DMS53 treated with DMSO at 0.1 percent for 48 hours (cell line): ENCODE measurements at regions not wholly inside any gene's neighbourhood (a gene's known extent, or its start where the extent isn't known, plus 50 kb on each side); places are given as distances from the start of the nearest gene placed in this dataset.

ENCODE experiments used
- DNase-seq: peaks from one replicate; lab custom pipeline; 2025; ENCODE audit not compliant: unreplicated experiment; lab: John Stamatoyannopoulos, UW

DNA sequence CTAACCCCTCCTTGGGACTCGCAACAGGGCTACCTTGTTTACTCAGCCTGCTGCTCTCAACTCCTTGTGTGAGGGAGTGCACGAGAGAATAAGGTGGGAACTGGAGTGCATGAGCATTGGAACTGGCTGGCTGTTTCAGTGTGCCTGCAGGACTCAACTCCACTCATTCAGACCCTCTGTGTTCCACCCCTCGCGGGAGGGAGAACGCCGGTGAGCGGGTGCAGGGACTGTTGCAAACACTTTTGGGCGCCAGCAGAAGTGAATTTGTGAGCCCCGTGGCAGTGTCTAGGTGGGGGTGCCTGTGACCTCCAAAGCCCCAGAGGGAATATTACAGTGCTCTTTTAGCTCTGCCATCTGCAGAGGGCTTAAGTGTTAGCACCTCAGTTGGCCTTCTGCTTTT, 1978.3 kb upstream of the PIK3C3 start:
- DNase-seq, result no peak

DNA sequence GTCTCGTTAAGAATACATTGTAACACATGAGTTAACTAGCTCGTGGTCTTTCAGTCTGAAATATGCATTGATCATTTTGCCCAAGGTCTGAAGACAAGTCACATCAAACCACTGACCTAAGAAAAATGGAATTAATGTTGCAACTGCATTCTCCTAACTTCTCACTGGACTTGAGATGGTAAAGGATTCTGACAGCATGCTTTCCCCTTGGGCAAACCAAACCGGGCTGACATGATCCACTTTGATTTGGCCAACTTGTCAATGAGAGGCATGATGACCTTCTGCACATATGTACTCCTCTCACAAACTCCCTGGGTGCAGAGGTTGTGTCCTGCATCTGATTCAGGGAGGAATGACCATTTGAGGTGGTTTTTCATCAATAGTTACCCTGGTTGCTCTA, 1982.5 kb upstream of the PIK3C3 start:
- no peak for DNase-seq

DNA sequence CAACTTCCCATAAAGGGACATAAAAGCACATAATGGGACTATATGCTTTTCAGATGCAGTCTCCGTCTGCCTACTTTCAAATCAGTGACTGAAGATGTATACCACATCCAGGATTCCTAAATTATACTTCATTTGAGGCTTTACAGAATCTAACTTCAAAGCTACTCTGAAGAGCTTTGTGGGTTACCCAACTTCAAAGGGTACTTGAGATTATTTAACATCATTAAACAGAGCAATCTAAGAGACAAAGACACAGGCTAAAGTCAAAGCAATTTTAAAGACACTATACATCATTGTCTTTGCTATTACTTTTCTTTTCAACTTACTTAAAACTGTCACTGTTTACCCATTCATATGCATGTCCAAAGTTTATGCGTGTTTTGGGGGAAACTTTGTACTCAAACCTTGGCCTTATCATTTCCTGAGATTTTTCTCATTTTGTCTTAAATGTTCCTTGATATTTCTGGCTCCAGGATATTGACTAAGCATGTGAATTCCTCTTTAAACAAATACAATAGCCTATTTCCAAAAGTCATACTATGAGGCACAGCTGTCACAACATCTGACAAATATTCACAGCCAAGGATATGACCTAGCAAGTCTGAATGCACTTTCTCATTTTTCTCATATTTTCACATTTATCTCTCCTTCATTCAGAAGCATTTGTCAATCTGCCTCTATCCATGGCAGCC, 1985.1 kb upstream of the PIK3C3 start:
- no peak for DNase-seq

DNA sequence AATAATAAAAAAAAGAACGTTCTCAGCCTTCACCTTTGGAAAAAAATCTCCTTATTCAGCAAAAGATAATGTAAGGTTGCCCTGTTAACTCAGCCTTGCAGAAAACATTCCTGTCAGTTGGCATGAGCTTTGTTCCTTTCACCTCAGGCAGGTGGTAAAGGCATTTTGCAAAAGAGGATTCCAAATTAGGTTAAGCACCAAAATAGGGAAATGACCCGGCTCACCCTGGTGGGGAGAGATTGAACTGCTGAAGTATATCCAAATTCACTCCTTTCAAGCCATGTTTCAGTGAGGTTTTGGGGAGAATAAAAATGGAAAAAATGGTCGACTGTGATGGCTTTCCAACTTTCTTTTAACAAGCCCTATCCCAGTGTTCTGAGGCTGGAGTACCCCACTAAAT, 1988.8 kb upstream of the PIK3C3 start:
- DNase-seq, result no peak

DNA sequence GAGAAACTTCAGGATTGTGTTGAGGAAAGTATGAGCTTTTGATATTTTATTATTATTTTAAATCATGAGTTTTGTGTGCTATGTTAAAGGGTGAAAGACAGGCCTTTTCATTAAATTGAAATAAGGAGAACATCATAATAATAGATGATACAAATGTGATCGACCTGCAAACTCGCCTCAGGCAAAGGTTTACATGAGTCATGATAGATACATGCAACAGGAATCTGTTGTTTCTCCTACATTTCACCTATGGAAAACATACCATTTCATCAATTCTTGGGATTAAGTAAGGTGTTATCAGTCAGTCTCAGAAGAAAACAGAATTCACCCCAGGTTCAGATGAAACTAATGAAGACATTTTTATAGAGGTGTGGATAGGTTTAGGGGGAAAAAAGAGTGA, 1992.5 kb upstream of the PIK3C3 start:
- DNase-seq, result no peak

DNA sequence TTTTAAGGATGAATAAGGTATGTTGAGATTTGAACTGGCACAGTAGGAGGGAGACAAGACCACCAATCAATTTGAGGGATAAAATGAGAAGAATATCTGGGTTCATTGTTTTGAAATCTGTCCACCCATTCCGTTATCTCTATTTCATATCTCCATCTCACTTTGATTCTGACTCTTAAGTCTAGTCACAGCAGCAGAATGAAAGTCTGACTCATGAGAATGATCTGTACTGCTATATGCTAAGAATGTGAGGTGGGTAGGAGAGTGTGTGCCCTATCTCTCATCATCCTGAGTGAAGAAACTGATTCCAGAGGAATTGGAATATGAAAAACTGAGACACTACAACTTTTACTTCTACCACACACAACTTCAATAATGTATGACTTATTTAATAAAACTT, 1994.5 kb upstream of the PIK3C3 start:
- DNase-seq, result no peak

DNA sequence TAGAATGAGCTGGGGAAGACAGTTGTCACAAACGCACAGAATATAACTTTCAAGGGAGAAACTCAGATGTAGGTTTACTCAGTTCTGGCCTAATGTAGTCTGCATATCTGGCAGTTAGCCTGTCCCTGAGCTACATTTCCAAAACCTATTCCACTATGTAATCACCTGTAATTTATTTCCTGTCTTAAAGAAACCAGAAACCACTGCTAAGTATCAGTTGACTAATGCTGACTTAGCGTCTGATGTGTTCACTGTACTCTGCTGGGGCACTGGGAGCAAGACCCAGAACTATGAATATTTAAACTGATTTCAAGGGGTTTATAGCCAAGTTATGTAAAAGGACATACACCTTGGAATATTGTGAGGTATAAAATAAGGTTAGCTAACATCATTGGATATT, 1995.2 kb upstream of the PIK3C3 start:
- no peak for DNase-seq

DNA sequence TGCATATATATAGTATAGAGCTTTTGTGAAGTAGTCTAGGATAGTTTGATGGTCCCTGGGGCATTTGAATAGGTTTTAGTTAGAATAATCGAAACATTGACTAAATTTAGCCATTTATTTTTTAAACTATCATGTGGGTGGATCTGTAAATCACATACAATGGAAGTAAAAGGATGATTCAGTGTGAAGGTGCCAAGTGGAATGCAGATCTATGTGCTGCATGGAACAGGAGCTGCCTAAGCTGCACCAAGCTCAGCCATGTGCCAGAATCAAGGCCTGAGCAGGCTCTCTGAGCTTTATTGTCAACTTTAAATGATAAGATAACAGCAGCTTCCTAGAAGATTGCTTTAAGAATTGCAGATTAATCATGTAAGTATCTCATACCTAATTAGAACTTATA, 1996.2 kb upstream of the PIK3C3 start:
- DNase-seq, result no peak

DNA sequence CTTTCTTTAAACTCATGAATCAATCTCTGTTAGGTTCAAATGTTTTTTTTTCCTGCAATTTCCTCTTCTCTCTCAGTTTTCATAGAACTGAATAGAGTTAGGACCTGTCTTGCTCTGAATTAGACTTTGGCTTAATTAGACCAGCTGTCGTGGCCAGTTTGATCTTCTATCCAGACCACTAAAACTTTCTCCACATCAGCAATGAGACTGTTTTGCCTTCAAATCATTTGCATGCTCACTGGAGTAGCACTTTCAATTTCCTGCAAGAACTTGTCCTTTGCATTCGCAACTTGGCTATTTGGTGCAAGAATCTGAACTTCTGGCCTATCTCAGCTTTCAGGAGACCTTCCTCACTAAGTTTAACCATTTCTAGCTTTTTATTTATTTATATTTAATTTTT, 2002.2 kb upstream of the PIK3C3 start:
- DNase-seq, result no peak

DNA sequence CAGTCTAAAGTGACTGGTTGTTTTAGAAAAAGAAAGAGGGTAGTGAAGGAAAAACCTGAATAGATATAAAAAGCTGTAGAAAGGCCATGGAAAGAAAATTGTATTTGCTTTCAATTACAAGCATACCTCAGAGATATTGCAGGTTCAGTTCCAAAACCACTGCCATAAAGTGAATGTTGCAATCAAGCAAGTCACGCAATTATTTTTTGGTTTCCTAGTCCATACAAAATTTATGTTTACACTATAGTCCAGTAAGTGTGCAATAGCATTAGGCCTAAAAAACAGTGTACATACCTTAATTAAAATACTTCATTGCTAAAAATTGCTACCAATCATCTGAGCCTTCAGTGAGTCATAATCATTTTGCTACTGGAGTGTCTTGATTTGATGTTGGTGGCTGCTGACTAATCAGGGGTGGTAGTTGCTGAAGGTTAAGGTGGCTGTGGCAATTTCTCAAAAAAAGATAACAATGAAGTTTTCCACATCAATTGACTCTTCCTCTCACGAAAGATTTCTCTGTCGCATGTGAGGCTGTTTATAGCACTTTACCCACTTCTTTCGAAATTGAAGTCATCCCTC, 2003.8 kb upstream of the PIK3C3 start:
- DNase-seq, result no peak

DNA sequence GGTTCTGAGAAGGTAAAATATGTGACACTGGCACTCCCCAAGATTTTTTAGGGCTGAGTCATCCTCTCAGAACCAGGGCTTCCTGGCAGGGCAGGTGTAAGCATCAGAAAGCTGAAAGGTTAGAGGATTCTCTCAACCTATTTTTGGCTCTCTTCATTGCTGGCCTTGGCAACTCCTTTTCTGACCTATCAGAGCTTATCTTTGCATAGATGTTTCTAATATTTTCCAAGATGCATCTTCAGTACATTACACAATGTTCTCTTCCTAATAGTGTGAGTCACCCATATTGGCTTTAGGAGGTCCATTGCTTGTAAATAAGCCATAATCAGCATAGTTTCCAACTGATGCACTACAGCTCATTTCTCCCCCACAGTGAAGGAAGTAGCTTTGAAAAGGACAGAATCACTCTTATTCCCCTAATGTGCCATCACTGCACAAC, 2008.4 kb upstream of the PIK3C3 start:
- peak; percentile 63 for DNase-seq

DNA sequence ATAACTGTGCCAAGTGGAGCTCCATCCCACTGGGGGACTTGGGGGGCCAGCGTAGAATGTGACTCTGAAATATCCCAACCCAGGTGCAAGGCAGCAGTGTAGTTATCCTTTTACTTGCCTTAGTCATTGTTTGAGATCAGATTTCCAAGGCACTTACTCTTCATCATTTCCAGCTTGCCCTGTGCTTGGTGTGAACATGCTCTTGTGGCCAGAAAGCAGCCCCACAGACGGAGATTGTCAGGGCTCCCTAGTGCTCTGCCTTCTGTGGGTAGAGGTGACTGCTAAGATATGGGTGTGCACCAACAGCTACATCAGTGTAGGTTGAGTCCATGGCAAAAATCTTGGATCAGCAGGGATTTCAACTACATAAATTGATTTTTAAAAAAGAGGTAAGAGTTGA, 2010.0 kb upstream of the PIK3C3 start:
- no peak for DNase-seq

DNA sequence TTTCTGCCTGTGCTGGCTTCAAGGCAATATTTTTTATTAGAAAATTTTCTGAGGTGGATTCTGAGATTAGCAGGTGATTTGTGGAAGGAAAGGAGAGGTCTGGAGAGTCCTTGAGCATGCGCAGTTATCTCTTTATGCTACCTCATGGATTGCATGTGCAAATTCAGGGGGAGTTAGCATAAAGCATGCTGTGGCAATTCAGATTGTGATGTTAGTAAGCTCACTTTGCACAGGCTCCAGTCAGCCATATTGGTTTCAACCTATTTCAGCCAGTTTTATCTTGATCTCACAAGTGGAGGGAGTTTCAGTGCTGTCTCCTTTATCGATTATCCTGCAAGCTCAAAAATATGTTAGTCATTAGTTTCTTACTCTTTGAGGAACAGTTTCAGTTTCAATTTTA, 2012.3 kb upstream of the PIK3C3 start:
- DNase-seq, result no peak

DNA sequence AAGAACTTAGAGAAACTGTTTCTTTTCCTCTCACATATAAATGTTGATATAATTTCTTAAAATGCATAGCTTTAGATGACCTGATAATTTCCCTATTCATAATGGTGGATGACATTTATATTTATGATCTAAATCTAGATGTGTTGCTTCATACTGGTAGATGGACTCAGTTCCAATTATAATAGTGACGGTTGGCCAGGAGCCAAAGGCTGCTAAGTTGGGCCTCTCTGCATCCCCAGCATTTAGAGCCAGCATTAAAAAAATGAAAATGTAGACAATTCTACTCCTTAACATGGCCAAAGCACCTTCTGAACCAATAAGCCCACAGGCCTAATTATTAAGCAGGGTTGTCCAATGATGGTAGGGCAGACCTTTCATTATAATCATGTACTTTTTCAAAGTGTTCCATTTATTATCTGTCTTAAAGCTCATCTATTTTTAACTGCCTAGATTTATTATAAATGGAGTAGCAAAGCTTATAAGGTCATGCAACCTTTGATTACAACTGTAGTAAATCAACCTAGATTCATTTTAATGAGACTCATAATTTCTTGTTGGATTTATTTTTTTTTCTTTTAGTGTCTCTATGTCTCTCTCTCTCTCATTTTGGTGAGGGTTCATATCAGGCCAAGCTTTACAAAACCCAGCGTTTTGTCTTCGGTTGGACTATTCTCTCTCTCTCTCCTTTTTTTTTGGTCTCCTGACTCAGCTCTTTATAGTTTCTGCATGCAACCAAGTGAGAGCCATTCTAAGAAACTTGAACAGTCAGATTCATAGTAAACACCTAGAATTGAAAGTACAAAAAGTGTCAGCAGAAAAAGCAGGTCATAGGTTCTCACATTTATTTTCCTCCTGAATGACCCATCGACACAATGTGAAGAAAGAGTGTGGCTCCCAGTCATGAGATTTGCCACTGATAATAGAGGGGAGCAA, 2016.1 kb upstream of the PIK3C3 start:
- DNase-seq, result no peak

DNA sequence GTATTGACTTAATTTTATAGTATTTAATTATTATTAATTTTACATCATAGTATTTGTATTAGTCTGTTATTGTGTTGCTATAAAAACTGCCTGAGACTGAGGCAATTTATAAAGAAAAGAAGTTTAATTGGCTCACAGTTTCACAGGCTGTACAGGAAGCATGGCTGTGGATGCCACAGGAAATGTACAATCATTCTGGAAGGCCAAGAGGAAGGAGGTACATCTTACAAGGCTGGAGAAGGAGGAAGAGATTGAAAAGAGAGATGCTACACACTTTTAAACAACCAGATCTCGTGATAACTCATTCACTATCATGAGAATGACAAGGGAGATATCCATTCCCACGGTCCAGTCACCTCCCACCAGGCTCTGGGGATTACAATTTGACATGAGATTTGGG, 2019.4 kb upstream of the PIK3C3 start:
- no peak for DNase-seq

DNA sequence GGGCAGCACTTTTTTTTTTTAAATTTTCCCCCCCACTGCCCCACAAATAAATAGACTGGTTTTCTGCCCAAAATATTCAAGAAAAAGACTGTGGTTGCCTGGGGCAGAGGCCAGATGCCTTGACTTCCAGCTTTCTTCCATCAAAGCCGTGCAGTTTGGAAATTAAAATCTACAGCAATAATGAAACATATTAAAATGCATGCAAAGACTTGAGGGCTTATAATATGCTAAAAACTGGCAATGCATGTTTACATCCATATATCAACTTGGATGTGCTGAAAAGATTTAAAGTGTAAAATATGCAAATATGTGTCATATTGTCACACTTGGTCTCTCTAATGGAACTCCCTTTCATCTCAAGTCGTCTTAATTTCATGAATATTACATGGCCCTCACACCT, 2036.2 kb upstream of the PIK3C3 start:
- DNase-seq, result no peak

DNA sequence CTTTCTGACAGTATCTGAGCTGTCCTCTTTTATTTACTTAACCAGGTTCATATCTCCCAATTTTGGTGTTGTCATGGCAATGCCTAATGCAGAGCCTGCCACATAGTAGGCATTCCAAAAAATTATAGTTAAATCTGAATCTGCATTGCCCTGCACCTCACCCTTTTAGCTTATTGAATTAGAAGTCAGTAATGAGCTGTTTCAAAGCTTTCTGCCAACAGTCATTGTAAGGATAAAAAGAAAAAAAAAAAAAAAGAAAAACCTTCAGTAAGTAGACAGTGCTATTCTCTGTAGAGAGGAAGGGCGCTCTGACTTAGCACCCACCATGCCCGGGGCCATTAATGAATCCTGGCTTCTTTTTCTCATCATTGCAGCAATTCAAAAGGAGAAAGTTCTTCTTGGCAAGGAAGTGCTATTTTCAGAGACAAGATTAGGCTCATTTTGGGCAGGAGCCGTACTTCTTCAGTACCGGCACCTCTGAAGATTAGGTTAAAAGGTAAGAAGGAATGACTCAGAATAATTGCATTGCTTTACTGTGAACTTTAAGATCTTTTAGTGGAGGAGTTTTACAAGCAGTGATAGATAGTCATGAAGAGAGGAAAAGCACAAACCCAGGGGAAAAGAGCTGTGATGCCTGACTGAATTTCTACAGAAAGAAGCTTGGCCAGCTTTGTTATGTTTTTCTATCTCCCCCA, 2041.2 kb upstream of the PIK3C3 start:
- DNase-seq, result no peak

DNA sequence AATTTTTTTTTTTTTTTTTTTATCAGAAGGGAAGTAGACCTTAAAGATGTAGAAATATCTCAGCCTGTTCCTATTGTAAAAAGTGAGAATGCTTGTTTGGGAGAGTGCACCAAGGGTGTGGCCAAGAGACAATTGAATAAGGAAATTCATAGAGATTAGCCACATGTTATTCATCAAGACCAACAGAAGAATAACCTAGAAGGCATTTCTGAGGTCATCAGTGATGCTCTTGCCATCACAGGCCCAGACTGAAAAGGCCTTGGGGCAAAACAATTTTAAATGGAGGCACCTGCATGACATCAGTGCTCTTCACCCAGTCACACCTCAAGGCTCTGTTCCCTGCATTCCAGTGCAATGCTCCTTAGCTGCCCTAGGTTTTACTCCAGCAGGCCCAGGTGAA, 2043.3 kb upstream of the PIK3C3 start:
- DNase-seq, result no peak

DNA sequence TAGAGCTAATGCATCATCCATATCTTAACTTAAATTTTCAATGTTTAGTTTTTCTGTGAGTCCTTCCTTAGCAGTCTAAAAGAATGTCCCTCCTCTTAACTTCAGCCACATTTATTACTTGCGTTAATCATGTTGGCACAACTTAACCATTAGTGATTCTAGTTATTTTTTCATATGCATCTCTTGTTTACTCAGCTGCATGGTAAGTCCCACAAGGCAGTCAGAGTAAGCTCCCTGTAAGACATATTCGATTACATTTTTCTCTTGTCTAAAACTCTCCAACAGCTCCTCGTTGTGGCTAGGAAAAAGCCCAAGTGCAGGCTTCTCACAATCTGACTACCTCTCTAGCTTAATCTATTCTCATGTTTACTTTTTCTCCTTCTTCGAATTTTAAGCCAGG, 2045.3 kb upstream of the PIK3C3 start:
- DNase-seq, result peak; percentile 58

DNA sequence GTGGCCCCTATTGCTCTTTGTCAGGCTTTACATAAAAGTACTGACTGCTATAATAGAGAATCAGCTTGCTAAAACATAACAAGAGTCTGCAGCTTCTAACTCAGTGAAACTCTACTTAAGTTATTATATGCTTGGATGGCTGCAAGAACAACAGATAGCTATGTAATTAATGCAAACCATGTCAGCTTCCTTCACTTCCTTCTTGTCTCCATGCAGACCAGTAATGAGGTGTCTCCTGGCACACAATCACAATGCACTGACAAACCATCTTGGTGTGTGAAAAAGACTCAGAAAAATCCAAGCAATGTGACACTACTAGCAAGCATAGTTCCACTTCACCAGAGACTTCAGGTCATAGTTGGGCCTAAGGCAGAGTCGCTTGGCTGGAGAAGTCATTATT, 2068.9 kb upstream of the PIK3C3 start:
- DNase-seq, result no peak

DNA sequence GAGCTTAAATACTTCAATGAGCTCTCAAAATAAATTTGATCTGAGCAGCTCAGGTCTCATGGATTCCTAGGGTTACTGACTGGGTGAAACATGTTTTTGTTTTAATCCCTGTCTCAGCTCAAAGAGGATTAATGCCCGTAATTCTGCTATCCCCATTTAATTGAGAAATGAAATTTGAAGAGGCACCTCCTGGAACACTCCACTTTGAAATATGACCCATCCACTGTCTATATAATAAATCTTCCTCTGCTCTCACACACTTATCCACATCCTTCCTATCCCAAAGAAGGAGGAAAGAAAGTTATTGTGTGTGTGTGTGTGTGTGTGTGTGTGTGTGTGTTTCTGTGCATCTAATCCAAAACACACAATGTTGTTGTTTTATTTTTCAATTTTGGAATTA, 2082.4 kb upstream of the PIK3C3 start:
- DNase-seq, result no peak

DNA sequence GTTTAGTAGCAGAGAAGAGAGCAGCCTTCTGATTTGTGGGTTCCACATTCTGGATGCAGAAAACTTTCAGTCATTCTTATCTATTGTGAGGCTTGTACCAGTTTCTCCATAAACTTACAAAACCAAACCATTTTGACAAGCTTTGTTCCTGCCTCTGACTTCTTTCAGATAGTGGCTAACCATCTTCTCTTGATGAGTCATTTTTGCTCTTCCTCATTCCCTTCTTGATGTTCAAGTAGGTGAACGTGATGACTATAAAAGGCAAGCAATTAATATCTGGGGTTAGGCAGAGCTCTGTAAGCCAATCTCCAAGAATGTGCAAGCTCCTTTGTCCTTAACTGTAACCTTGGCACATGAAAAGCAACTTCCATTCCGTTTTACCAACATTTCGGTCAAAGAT, 2083.1 kb upstream of the PIK3C3 start:
- DNase-seq, result no peak
